ENCODE measurements at regions not wholly inside any gene's neighbourhood (a gene's known extent, or its start where the extent isn't known, plus 50 kb on each side); places are given as distances from the start of the nearest gene placed in this dataset.

GRCh38 chr4:110424144-110424543 is 51.8 kb upstream of the ENPEP start:
- no peak for DNase-seq
- no peaks in the 10 kb centered on the region for H3K27me3 ChIP-seq (ENCODE audit: insufficient read depth, low read depth)
- H3F3A ChIP-seq (ENCODE audit: insufficient read depth, low read depth), result no peaks in the 10 kb centered on the region
- no peaks in the 10 kb centered on the region for H3K4me1 ChIP-seq (replicated peaks; ENCODE audit: insufficient read depth)
- ChIA-PET POLR2A (ENCODE audit: unreplicated experiment) (no interaction called here), CTCF (no interaction called here)
- H4K20me1 ChIP-seq (ENCODE audit: insufficient read depth), result no peaks in the 10 kb centered on the region
- no peaks in the 10 kb centered on the region for H3K36me3 ChIP-seq (ENCODE audit: low read depth)
- H3K4me3 ChIP-seq, result no peak overlapping the region
- BruUV-seq (replicated peaks), result no TSS peak
- H3K27ac ChIP-seq, result no peak overlapping the region
- no peaks in the 10 kb centered on the region for H3K79me2 ChIP-seq (ENCODE audit: low read depth)
- intact Hi-C loops (cut with micrococcal nuclease; ENCODE audit: unreplicated experiment), result no loop called here
- H3K4me2 ChIP-seq, result no peak overlapping the region
- H3K9me2 ChIP-seq (ENCODE audit: insufficient read depth), result no peaks in the 10 kb centered on the region
- no peaks in the 10 kb centered on the region for H3K9me3 ChIP-seq (ENCODE audit: insufficient read depth, low read depth)
- TF ChIP-seq, protein P1, sequence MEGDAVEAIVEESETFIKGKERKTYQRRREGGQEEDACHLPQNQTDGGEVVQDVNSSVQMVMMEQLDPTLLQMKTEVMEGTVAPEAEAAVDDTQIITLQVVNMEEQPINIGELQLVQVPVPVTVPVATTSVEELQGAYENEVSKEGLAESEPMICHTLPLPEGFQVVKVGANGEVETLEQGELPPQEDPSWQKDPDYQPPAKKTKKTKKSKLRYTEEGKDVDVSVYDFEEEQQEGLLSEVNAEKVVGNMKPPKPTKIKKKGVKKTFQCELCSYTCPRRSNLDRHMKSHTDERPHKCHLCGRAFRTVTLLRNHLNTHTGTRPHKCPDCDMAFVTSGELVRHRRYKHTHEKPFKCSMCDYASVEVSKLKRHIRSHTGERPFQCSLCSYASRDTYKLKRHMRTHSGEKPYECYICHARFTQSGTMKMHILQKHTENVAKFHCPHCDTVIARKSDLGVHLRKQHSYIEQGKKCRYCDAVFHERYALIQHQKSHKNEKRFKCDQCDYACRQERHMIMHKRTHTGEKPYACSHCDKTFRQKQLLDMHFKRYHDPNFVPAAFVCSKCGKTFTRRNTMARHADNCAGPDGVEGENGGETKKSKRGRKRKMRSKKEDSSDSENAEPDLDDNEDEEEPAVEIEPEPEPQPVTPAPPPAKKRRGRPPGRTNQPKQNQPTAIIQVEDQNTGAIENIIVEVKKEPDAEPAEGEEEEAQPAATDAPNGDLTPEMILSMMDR (conservative IDR thresholded peaks at IDR 0.05), result no peak
- TF ChIP-seq EZH2 (IDR thresholded peaks at IDR 0.05; ENCODE audit: low read depth), result no peak
- no peak overlapping the region for H2AFZ ChIP-seq

GRCh38 chr4:110418641-110419040 is 57.3 kb upstream of the ENPEP start:
- no peaks in the 10 kb centered on the region for H4K20me1 ChIP-seq (ENCODE audit: insufficient read depth)
- no peak overlapping the region for H3K4me2 ChIP-seq
- ChIA-PET POLR2A (ENCODE audit: unreplicated experiment) (no interaction called here), CTCF (no interaction called here)
- H3F3A ChIP-seq (ENCODE audit: insufficient read depth, low read depth), result no peaks in the 10 kb centered on the region
- H3K27ac ChIP-seq, result no peak overlapping the region
- H3K9me2 ChIP-seq (ENCODE audit: insufficient read depth), result no peaks in the 10 kb centered on the region
- intact Hi-C loops (cut with micrococcal nuclease; ENCODE audit: unreplicated experiment), result no loop called here
- no peaks in the 10 kb centered on the region for H3K9me3 ChIP-seq (ENCODE audit: insufficient read depth, low read depth)
- no peaks in the 10 kb centered on the region for H3K79me2 ChIP-seq (ENCODE audit: low read depth)
- no TSS peak for BruUV-seq (replicated peaks)
- H3K36me3 ChIP-seq (ENCODE audit: low read depth), result no peaks in the 10 kb centered on the region
- TF ChIP-seq EZH2 (IDR thresholded peaks at IDR 0.05; ENCODE audit: low read depth), result no peak
- TF ChIP-seq, protein P1 (conservative IDR thresholded peaks at IDR 0.05), result no peak
- no peak overlapping the region for H2AFZ ChIP-seq
- H3K4me1 ChIP-seq (replicated peaks; ENCODE audit: insufficient read depth), result no peaks in the 10 kb centered on the region
- no peak overlapping the region for H3K4me3 ChIP-seq
- no peak for DNase-seq
- no peaks in the 10 kb centered on the region for H3K27me3 ChIP-seq (ENCODE audit: insufficient read depth, low read depth)

- intact Hi-C loops (cut with micrococcal nuclease; ENCODE audit: unreplicated experiment), result no loop called here
- ChIA-PET CTCF (no interaction called here), POLR2A (ENCODE audit: unreplicated experiment) (no interaction called here)
- no TSS peak for BruUV-seq (replicated peaks)
- H3F3A ChIP-seq (ENCODE audit: insufficient read depth, low read depth), result no peaks in the 10 kb centered on the region
- H4K20me1 ChIP-seq (ENCODE audit: insufficient read depth), result no peaks in the 10 kb centered on the region
- no peaks in the 10 kb centered on the region for H3K79me2 ChIP-seq (ENCODE audit: low read depth)
- H3K36me3 ChIP-seq (ENCODE audit: low read depth), result no peaks in the 10 kb centered on the region
- H3K9me3 ChIP-seq (ENCODE audit: insufficient read depth, low read depth), result no peaks in the 10 kb centered on the region
- H3K4me3 ChIP-seq, result no peak overlapping the region
- H3K9me2 ChIP-seq (ENCODE audit: insufficient read depth), result no peaks in the 10 kb centered on the region
- no peaks in the 10 kb centered on the region for H3K4me1 ChIP-seq (replicated peaks; ENCODE audit: insufficient read depth)
- TF ChIP-seq, protein P1 (conservative IDR thresholded peaks at IDR 0.05), result no peak
- no peak for TF ChIP-seq EZH2 (IDR thresholded peaks at IDR 0.05; ENCODE audit: low read depth)
- peak in 1 of 2 experiments; percentile 37 for DNase-seq
- H3K4me2 ChIP-seq, result no peak overlapping the region
- H3K27ac ChIP-seq, result no peak overlapping the region
- no peaks in the 10 kb centered on the region for H3K27me3 ChIP-seq (ENCODE audit: insufficient read depth, low read depth)
- no peak overlapping the region for H2AFZ ChIP-seq
Measured at GRCh38 chr4:110417136-110417535, 58.8 kb upstream of the ENPEP start.
